Right hindlimb (tissue), 1 donor: ENCODE measurements at regions not wholly inside any gene's neighbourhood (a gene's known extent, or its start where the extent isn't known, plus 50 kb on each side); places are given as distances from the start of the nearest gene placed in this dataset.

ENCODE experiments used
- DNase-seq: peaks from one replicate; pipeline ENCODE4 v3.0.0-alpha.2; 2018

- DNase-seq: no peak
Measured at GRCh38 chr7:142353147-142354060, 95.5 kb upstream of the PRSS58 start.

DNA sequence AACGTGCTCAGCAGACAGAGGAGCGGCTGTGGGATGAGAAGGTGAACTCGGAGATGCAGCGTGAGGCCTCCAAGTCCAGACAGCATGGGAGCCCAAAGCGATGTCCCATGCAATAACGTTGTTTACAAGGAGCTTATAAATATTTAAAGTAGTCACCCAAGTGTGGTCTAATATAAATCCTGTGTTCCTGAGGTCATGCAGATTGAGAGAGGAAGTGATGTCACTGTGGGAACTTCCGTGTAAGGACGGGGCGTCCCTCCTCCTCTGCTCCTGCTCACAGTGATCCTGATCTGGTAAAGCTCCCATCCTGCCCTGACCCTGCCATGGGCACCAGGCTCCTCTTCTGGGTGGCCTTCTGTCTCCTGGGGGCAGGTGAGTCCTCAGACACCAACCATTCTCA, 94.7 kb upstream of the PRSS58 start:
- no peak for DNase-seq

GRCh38 chr7:142351145-142351544, 93.3 kb upstream of the PRSS58 start:
- DNase-seq: no peak

GRCh38 chr7:142349670-142350405, 92.0 kb upstream of the PRSS58 start:
- no peak for DNase-seq

- DNase-seq: no peak
Measured at GRCh38 chr7:142348921-142349405, 91.1 kb upstream of the PRSS58 start.

GRCh38 chr7:142348100-142348499, 90.2 kb upstream of the PRSS58 start:
- no peak for DNase-seq

GRCh38 chr7:142347091-142347490, 89.2 kb upstream of the PRSS58 start:
- DNase-seq: no peak

GRCh38 chr7:142345811-142346210, 88.0 kb upstream of the PRSS58 start:
- no peak for DNase-seq

DNA sequence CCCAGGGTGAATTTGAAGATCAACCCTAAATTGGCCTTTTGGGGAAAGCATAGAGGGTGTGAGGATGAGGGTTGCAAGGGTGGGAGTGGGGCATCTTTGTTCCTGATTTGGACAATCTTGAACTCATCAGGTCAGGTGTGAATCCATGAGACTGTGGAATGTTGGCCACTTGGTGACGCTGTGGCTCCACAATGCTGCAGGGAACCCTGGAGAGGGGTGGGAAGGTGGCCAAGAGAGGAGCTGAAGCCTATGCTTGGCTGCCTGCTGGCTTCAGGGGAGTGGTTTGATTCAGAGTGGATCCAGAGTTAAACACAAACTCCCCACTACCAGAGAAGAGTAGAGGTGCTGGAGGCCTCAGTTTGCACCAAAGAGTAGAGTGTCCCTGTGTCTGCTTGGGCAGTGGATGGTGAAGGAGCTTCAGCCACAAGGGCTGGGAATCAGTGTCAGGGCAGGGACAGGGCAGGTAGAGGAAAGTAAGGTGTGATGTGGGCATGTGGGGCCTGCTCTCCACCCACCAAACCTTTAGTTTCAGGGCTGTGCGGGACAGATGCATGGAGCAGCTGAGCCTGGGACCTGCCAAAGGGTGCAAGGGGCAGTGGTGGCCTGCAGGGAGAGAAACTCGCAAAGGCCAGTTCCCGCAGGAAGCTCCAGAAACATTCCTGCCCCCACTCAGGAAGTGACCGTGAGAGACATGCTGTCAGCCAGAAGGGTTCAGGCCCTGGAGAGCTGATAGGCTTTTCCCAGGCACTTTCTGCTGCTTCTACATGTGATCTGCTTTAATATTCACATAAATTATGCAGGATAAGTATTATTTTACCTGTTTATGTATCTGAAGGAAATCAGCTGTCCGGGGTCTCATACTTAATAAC, 81.0 kb upstream of the PRSS58 start:
- peak; percentile 57 for DNase-seq

- peak; percentile 58 for DNase-seq
Measured at GRCh38 chr7:142337054-142338001, 79.5 kb upstream of the PRSS58 start.

DNA sequence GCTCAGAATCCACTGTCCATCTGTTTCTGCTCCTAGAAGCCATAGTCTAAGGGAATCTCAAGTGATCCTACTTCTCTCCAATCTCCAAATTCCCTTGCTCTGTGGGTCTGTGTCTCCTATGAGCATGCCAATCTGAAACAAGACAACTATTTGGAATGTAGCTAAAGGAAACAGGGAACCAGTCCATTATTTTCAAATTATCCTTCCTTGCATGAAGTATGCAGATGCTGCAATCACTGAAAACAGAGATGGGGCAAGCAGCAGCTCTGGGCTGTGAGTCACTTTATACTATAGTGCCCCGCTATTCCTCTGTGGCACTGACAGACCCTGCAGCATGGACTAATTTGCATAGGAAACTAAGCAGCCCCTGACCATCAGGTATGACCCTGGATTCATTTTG, 76.9 kb upstream of the PRSS58 start:
- no peak for DNase-seq

- no peak for DNase-seq
Measured at GRCh38 chr7:142334236-142334635, 76.4 kb upstream of the PRSS58 start.

- no peak for DNase-seq
Measured at GRCh38 chr7:142332421-142332820, 74.6 kb upstream of the PRSS58 start.

- no peak for DNase-seq
Measured at GRCh38 chr7:142331941-142332340, 74.1 kb upstream of the PRSS58 start.

GRCh38 chr7:142329062-142329790, 71.4 kb upstream of the PRSS58 start:
- DNase-seq: no peak

DNA sequence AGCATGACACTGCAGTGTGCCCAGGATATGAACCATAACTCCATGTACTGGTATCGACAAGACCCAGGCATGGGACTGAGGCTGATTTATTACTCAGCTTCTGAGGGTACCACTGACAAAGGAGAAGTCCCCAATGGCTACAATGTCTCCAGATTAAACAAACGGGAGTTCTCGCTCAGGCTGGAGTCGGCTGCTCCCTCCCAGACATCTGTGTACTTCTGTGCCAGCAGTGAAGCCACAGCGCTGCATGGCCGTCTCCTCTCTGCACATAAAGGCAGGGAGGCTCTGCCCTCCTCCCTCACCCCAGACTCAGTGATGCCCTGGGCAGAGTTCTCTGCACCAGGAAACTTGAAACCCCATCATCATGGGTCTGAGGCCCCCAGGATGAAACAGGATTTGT, 70.7 kb upstream of the PRSS58 start:
- no peak for DNase-seq

- no peak for DNase-seq
Measured at GRCh38 chr7:142327628-142328405, 70.0 kb upstream of the PRSS58 start.

- peak; percentile 29 for DNase-seq
Measured at GRCh38 chr7:142323706-142324105, 65.8 kb upstream of the PRSS58 start.

DNA sequence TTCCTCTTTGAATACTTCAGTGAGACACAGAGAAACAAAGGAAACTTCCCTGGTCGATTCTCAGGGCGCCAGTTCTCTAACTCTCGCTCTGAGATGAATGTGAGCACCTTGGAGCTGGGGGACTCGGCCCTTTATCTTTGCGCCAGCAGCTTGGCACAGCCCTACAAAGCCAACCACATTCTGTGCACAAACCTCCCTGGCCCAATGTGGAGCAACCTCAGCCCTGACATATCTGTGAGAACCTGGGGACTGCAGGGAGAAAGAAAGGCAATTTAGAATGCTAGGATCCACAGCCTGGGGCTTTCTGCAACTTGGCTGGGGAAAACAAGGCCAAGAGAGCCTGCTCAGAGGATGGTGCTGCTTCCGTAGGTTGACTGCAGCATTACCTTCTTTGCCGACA, 63.5 kb upstream of the PRSS58 start:
- no peak for DNase-seq

GRCh38 chr7:142320883-142321282, 63.0 kb upstream of the PRSS58 start:
- no peak for DNase-seq
